ENCODE measurements at regions not wholly inside any gene's neighbourhood (a gene's known extent, or its start where the extent isn't known, plus 50 kb on each side); places are given as distances from the start of the nearest gene placed in this dataset.

GRCh38 chr11:105392556-105392955 lies 217.3 kb upstream of the GRIA4 start:
- no peak for TF ChIP-seq POLR2AphosphoS5 (IDR thresholded peaks at IDR 0.05; ENCODE audit: low read depth, low read length)
- no peak for TF ChIP-seq FOXP2 (optimal IDR thresholded peaks at IDR 0.05; ENCODE audit: borderline replicate concordance, extremely low read depth, extremely low read length, insufficient read depth)
- TF ChIP-seq REST (IDR thresholded peaks at IDR 0.05; ENCODE audit: insufficient read depth in 1 of 2, low read depth in 2 of 2, low read length in 2 of 2), result no peak
- no peak for TF ChIP-seq TAF1 (IDR thresholded peaks at IDR 0.05; ENCODE audit: borderline replicate concordance, insufficient read depth, low read length)
- TF ChIP-seq SIN3A (IDR thresholded peaks at IDR 0.05; ENCODE audit: borderline replicate concordance, insufficient read depth, low read length), result no peak

- TF ChIP-seq TAF1 (IDR thresholded peaks at IDR 0.05; ENCODE audit: borderline replicate concordance, insufficient read depth, low read length), result no peak
- TF ChIP-seq SIN3A (IDR thresholded peaks at IDR 0.05; ENCODE audit: borderline replicate concordance, insufficient read depth, low read length), result no peak
- no peak for TF ChIP-seq FOXP2 (optimal IDR thresholded peaks at IDR 0.05; ENCODE audit: borderline replicate concordance, extremely low read depth, extremely low read length, insufficient read depth)
- no peak for TF ChIP-seq REST (IDR thresholded peaks at IDR 0.05; ENCODE audit: insufficient read depth in 1 of 2, low read depth in 2 of 2, low read length in 2 of 2)
- no peak for TF ChIP-seq POLR2AphosphoS5 (IDR thresholded peaks at IDR 0.05; ENCODE audit: low read depth, low read length)
These were observed 219.9 kb upstream of the GRIA4 start for GRCh38 chr11:105389952-105390351.

- TF ChIP-seq FOXP2 (optimal IDR thresholded peaks at IDR 0.05; ENCODE audit: borderline replicate concordance, extremely low read depth, extremely low read length, insufficient read depth) (no peak), POLR2AphosphoS5 (IDR thresholded peaks at IDR 0.05; ENCODE audit: low read depth, low read length) (no peak), TAF1 (IDR thresholded peaks at IDR 0.05; ENCODE audit: borderline replicate concordance, insufficient read depth, low read length) (no peak), REST (IDR thresholded peaks at IDR 0.05; ENCODE audit: insufficient read depth in 1 of 2, low read depth in 2 of 2, low read length in 2 of 2) (no peak), SIN3A (IDR thresholded peaks at IDR 0.05; ENCODE audit: borderline replicate concordance, insufficient read depth, low read length) (no peak)
These were observed 221.9 kb upstream of the GRIA4 start for GRCh38 chr11:105388006-105388405.

- TF ChIP-seq POLR2AphosphoS5 (IDR thresholded peaks at IDR 0.05; ENCODE audit: low read depth, low read length) (no peak), SIN3A (IDR thresholded peaks at IDR 0.05; ENCODE audit: borderline replicate concordance, insufficient read depth, low read length) (no peak), TAF1 (IDR thresholded peaks at IDR 0.05; ENCODE audit: borderline replicate concordance, insufficient read depth, low read length) (no peak), FOXP2 (optimal IDR thresholded peaks at IDR 0.05; ENCODE audit: borderline replicate concordance, extremely low read depth, extremely low read length, insufficient read depth) (no peak), REST (IDR thresholded peaks at IDR 0.05; ENCODE audit: insufficient read depth in 1 of 2, low read depth in 2 of 2, low read length in 2 of 2) (no peak)
These were observed 227.9 kb upstream of the GRIA4 start for GRCh38 chr11:105381941-105382340.

- TF ChIP-seq REST (IDR thresholded peaks at IDR 0.05; ENCODE audit: insufficient read depth in 1 of 2, low read depth in 2 of 2, low read length in 2 of 2), result no peak
- no peak for TF ChIP-seq POLR2AphosphoS5 (IDR thresholded peaks at IDR 0.05; ENCODE audit: low read depth, low read length)
- no peak for TF ChIP-seq SIN3A (IDR thresholded peaks at IDR 0.05; ENCODE audit: borderline replicate concordance, insufficient read depth, low read length)
- no peak for TF ChIP-seq TAF1 (IDR thresholded peaks at IDR 0.05; ENCODE audit: borderline replicate concordance, insufficient read depth, low read length)
- TF ChIP-seq FOXP2 (optimal IDR thresholded peaks at IDR 0.05; ENCODE audit: borderline replicate concordance, extremely low read depth, extremely low read length, insufficient read depth), result no peak
These were observed 232.0 kb upstream of the GRIA4 start for GRCh38 chr11:105377870-105378269.

All from PFSK-1 (cell line).